HG02588 (cell line): ENCODE measurements at regions not wholly inside any gene's neighbourhood (a gene's known extent, or its start where the extent isn't known, plus 50 kb on each side); places are given as distances from the start of the nearest gene placed in this dataset.

Experiments used
- ATAC-seq: cut with Tn5 transposase; IDR thresholded peaks from one replicate; pipeline ENCODE4 v1.9.1; 2021; ENCODE audit warnings: mild to moderate bottlenecking, moderate library complexity; ENCODE audit not compliant: unreplicated experiment

- peak; percentile 73 for ATAC-seq
Observed at GRCh38 chr3:23740517-23740965, 65.2 kb upstream of the UBE2E1 start.

DNA sequence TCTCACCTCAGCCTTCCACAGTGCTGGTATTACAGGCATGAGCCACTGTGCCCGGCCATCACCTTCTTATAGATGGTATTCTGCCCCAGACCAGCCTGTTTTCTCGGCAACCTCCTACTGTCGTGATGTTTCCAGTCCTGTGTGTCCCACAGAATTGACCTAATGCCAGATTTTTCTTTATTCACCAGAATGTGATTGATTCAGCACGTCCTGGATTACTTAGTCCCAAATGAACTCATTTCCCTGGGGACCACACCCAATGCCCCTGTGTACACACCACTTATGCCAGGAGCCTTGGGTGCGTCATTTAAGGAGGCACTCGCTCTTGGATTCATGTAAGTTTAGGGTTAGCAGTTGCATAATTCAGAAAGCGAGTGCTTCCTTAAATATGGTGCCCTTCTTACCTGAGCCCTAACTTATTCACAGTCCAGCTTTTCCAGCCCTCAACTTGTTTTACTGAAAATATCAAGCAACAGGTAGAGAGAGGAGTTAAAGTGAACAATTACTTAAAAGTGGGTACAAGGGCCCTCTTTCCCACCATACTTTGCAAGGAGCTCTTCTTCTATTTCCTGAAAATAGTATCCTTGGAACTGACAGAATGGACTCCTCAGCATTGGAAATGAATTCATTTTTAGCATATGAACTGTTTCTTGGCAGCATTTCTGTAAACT, 64.6 kb upstream of the UBE2E1 start:
- ATAC-seq, result no peak

- ATAC-seq, result no peak
Observed at GRCh38 chr3:23743141-23743784, 62.5 kb upstream of the UBE2E1 start.

DNA sequence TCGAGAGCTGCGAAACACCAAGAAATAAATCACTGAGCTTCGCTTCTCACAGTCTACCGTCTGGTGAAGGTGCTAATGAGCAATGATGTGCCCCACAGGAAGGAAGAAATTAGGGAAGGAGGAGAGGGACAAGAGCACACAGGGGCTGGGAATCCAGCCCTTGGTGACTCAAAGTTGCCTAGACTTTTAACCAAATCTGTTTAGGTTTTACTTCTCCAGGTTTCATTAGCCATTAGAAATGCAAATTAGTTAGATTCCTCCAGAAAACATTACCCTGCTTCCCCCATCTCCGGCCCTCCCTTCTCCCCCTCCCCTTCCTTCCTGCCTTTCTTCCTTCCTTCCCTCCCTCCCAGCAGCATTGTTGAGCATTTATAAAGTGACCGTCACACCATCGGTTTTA, 59.3 kb upstream of the UBE2E1 start:
- ATAC-seq, result no peak

DNA sequence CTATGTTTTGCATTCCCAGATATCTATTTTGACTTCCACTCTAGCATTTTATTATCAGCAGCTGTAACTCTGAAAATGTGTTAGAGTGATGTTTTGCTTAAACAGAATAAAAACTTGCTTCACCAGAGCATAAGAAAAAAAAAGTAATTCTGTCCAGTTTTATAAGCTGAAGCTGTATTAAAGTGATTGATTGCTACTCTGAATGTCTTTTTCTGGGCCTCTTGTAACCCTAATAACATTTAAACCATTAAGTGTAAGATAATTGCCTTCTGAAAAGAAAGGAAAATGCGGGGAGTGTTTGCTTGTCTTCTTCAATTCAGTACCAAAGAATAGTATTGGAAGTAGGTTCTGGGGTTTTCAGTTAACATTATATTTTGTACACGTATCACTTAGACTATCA, 57.9 kb upstream of the UBE2E1 start:
- ATAC-seq, result no peak

DNA sequence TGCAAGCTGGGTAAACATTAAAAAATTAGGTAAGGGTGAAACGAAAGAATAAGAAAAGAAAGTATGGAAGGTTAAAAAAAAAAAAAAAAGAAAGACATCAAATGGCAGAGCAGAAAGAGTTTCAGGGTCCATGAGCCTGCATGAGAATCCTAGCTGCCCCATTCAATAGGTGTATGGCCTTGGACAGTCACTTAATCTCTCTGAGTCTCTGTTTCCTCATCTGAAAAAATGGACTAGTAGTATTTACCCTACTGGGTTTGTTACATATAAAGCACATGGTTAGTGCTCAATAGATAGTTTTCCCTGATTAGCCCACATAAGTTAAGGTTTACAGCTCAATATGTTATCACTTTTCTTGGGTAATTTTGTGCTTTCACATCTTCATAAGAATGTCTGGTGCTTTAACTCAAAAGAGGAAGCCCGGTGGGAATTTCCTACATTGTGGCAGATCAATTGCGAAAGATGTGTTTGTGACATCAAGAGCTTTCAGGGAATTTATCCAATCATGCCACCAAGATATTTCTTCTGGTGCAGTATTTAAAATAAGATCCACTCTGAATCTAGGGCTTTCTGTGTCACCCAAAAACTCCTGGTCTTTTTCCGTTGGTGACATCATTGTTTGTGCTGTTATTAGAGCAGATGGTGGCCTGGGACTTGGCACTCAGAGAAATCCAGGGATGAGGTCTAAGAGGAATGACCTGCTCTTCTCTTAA, 57.2 kb upstream of the UBE2E1 start:
- ATAC-seq, result no peak

DNA sequence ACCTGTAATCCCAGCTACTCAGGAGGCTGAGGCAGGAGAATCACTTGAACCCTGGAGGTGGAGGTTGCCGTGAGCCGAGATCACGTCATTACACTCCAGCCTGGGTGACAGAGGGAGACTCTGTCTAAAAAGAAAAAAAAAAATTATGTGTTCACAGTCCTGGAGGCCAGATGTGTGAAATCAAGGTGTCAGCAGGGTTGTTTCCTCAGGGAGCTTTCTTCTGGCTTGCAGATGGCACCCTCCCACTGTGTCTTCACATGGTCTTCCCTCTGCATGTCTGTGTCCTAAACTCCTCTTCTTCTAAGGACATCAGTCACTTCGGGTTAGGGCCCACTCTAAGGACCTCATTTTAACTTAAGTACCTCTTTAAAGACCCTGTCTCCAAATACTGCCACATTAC, 56.1 kb upstream of the UBE2E1 start:
- no peak for ATAC-seq

DNA sequence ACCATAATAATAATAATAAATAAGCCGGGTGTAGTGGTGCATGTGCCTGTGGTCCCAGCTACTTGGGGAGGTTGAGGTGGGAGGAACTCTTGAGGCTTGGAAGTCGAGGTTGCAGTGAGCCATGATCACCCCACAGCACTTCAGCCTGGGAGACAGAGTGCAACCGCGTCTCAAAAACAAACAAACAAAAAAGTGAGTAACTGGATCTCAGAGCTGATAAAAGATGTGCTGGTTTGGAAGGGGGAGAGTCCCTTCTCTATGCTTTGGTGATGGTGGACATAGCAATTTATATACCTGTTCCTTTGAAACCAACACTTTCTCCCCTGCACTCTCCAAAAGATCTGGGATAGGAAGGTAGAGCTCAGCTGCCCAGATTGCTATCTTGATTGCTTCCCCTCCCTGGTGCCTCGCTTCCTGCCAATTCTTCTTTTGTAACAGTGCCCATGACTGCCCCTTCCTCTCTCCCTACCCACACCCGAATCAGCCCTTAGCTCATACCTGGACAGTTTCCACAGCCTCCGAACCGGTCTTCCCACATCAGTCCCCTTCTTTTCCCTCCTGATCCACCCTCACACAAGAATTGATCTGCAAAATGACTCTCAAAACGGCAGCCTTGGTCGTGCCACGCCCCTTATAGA, 55.1 kb upstream of the UBE2E1 start:
- ATAC-seq, result no peak

- ATAC-seq, result no peak
Observed at GRCh38 chr3:23751212-23751723, 54.5 kb upstream of the UBE2E1 start.

GRCh38 chr3:23752126-23752525, 53.6 kb upstream of the UBE2E1 start:
- no peak for ATAC-seq

GRCh38 chr3:23754215-23754614, 51.5 kb upstream of the UBE2E1 start:
- no peak for ATAC-seq
